ENCODE measurements at regions not wholly inside any gene's neighbourhood (a gene's known extent, or its start where the extent isn't known, plus 50 kb on each side); places are given as distances from the start of the nearest gene placed in this dataset.
"Not testable (repeated sequence)": the region's sequence is repeated elsewhere in the genome, so short reads cannot be mapped to it uniquely, and the experiment has no call there.

- TF ChIP-seq CTCF (IDR thresholded peaks at IDR 0.05; ENCODE audit: low read depth, low read length), result no peak
- Histone ChIP-seq H3K9me3 (ENCODE audit: control insufficient read depth, insufficient read depth, low read length) (0 out of 2 replicates have a peak, but pooled peaks cover 4% of the 10 kb centered on the region), H3K27me3 (ENCODE audit: control insufficient read depth, insufficient read depth, low read length) (no peaks in the 10 kb centered on the region), H3K27ac (ENCODE audit: low read depth, low read length) (no peak overlapping the region), H3K4me3 (ENCODE audit: low read depth, low read length) (no peak overlapping the region)
- CTCF ChIA-PET, result no interaction called here
- POLR2A ChIA-PET, result no interaction called here
- DNase-seq (ENCODE audit: low read depth, low spot score), result no peak
Measured at GRCh38 chr10:9163699-9164098, 1109.2 kb downstream of the GATA3 start.

GRCh38 chr10:9166770-9167169, 1112.3 kb downstream of the GATA3 start:
- Histone ChIP-seq H3K9me3 (ENCODE audit: control insufficient read depth, insufficient read depth, low read length) (no peaks in the 10 kb centered on the region), H3K27ac (ENCODE audit: low read depth, low read length) (no peak overlapping the region), H3K4me3 (ENCODE audit: low read depth, low read length) (no peak overlapping the region), H3K27me3 (ENCODE audit: control insufficient read depth, insufficient read depth, low read length) (no peaks in the 10 kb centered on the region)
- TF ChIP-seq CTCF (IDR thresholded peaks at IDR 0.05; ENCODE audit: low read depth, low read length), result no peak
- ChIA-PET POLR2A (no interaction called here), CTCF (no interaction called here)
- DNase-seq (ENCODE audit: low read depth, low spot score), result no peak

GRCh38 chr10:9172276-9172675, 1117.8 kb downstream of the GATA3 start:
- no peak overlapping the region for H3K4me3 ChIP-seq (ENCODE audit: low read depth, low read length)
- TF ChIP-seq CTCF (IDR thresholded peaks at IDR 0.05; ENCODE audit: low read depth, low read length), result no peak
- H3K27ac ChIP-seq (ENCODE audit: low read depth, low read length), result no peak overlapping the region
- H3K27me3 ChIP-seq (ENCODE audit: control insufficient read depth, insufficient read depth, low read length), result no peaks in the 10 kb centered on the region
- CTCF ChIA-PET, result no interaction called here
- POLR2A ChIA-PET, result no interaction called here
- DNase-seq (ENCODE audit: low read depth, low spot score), result no peak
- H3K9me3 ChIP-seq (ENCODE audit: control insufficient read depth, insufficient read depth, low read length), result no peaks in the 10 kb centered on the region

GRCh38 chr10:9175200-9175599, 1120.7 kb downstream of the GATA3 start:
- no peak for TF ChIP-seq CTCF (IDR thresholded peaks at IDR 0.05; ENCODE audit: low read depth, low read length)
- Histone ChIP-seq H3K9me3 (ENCODE audit: control insufficient read depth, insufficient read depth, low read length) (no peaks in the 10 kb centered on the region), H3K27ac (ENCODE audit: low read depth, low read length) (no peak overlapping the region), H3K4me3 (ENCODE audit: low read depth, low read length) (no peak overlapping the region), H3K27me3 (ENCODE audit: control insufficient read depth, insufficient read depth, low read length) (no peaks in the 10 kb centered on the region)
- ChIA-PET POLR2A (no interaction called here), CTCF (no interaction called here)
- DNase-seq (ENCODE audit: low read depth, low spot score), result no peak

- DNase-seq (ENCODE audit: low read depth, low spot score); H3K27ac ChIP-seq (ENCODE audit: low read depth, low read length); H3K9me3 ChIP-seq (ENCODE audit: control insufficient read depth, insufficient read depth, low read length); POLR2A ChIA-PET; CTCF ChIA-PET; H3K27me3 ChIP-seq (ENCODE audit: control insufficient read depth, insufficient read depth, low read length); H3K4me3 ChIP-seq (ENCODE audit: low read depth, low read length): not testable (repeated sequence)
Measured at GRCh38 chr10:9183197-9183880, 1128.9 kb downstream of the GATA3 start.

Measured in AG04450 (cell line).